ENCODE measurements at regions not wholly inside any gene's neighbourhood (a gene's known extent, or its start where the extent isn't known, plus 50 kb on each side); places are given as distances from the start of the nearest gene placed in this dataset.

DNA sequence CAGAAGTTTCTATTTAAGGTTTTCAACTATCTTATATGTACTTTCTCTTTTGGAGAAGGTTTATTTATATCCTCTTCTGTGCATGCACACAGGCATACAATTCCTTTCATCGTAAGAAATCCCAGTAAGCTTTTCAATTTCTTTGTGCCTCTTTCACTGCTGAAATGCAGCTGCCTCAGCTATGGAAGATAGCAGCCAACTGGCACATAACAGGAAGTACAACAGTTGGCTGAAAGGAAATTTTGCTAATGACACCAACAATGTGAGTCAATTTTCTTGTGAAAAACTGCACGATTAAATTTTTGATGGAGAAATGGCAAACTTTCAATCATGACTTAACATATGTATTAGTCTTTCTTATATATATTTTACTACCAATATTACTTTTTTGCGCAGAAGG lies 74.5 kb upstream of the PAQR3 start:
- Mint-ChIP-seq H3K4me1 (peaks cover 6% of the 10 kb centered on the region), H3K36me3 (ENCODE audit: low read depth) (peaks cover under 1% of the 10 kb centered on the region), H3K27ac (no peak overlapping the region), H3K4me3 (no peak overlapping the region), H3K27me3 (ENCODE audit: low read depth) (no peaks in the 10 kb centered on the region), H3K9me3 (peaks cover 5% of the 10 kb centered on the region)
- TF ChIP-seq, protein P1, sequence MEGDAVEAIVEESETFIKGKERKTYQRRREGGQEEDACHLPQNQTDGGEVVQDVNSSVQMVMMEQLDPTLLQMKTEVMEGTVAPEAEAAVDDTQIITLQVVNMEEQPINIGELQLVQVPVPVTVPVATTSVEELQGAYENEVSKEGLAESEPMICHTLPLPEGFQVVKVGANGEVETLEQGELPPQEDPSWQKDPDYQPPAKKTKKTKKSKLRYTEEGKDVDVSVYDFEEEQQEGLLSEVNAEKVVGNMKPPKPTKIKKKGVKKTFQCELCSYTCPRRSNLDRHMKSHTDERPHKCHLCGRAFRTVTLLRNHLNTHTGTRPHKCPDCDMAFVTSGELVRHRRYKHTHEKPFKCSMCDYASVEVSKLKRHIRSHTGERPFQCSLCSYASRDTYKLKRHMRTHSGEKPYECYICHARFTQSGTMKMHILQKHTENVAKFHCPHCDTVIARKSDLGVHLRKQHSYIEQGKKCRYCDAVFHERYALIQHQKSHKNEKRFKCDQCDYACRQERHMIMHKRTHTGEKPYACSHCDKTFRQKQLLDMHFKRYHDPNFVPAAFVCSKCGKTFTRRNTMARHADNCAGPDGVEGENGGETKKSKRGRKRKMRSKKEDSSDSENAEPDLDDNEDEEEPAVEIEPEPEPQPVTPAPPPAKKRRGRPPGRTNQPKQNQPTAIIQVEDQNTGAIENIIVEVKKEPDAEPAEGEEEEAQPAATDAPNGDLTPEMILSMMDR (IDR thresholded peaks at IDR 0.05; ENCODE audit: unreplicated experiment in 3 of 3), result no peak

DNA sequence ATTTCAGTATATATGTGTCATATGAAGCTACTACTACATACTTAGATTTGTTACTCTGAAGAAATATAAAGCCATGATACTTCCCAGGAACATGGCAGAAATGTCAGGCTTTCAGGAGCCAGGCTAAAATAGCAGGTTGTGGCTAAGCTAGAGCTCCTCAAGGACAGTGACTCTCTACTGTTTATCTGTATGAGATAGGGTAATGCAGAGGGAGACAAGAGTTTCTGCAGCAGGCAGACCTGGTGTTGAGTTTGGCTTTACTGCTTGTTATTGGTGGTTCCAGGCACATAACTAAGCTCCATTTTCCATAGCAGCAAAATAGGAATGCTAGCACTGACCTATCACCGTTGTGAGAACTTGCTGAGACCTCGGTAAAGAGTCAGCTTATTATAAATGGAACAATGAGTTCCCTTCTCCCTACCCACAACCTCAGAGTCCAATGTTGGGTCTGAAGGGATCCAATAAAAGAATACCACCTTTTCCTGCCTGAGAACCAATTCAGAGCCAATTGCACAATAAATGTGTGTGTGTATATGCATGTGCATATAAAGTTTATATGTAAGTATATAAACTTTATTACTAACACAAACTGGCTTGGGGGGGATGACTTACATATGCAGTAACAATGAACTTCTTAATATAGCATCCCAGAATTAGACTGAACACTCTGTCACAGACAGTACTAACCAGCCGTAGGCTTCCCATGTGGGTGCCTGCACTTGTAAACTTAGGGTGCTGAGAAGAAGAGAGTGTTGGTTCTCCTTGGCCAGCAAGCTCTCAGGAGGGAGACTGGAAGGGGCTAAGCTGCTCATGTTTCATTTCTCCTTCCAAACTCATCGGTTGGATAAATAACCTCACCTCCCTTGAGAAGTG lies 51.9 kb upstream of the PAQR3 start:
- Mint-ChIP-seq H3K4me3 (no peak overlapping the region), H3K36me3 (ENCODE audit: low read depth) (no peaks in the 10 kb centered on the region), H3K9me3 (peaks cover under 1% of the 10 kb centered on the region), H3K4me1 (peaks cover 15% of the 10 kb centered on the region), H3K27me3 (ENCODE audit: low read depth) (peaks cover 3% of the 10 kb centered on the region), H3K27ac (no peak overlapping the region)
- TF ChIP-seq, protein P1 (IDR thresholded peaks at IDR 0.05; ENCODE audit: unreplicated experiment in 3 of 3), result no peak

DNA sequence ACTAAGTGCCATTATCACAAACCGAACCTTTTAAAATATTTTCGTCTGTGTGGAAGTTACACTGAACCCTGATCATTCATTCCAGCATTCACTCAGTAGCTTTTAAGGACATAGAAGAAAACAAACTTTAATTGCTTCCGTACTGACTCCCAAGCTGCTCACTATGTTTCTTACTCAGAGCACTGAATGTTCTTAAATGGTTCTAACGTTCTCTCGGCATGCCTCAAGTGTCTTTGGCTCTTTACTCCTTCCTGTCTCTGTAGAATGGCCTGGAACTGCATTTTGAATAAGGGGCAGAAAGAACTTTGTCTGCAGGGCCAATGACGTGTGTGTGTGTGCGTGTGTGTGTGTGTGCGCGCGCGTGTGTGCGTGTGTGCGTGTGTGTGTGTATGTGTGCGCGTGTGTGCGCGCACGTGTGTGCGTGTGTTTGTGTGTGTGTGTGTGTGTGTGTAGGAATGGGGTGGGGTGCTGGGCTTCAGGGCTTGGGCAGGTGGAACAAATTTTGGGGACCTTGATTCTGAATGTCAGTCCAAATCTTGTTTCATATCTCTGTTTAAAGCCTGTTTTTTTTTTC lies 50.5 kb upstream of the PAQR3 start:
- H3K4me3 Mint-ChIP-seq, result no peak overlapping the region
- TF ChIP-seq, protein P1 (IDR thresholded peaks at IDR 0.05; ENCODE audit: unreplicated experiment in 3 of 3), result no peak
- peaks cover 24% of the 10 kb centered on the region for H3K4me1 Mint-ChIP-seq
- H3K27me3 Mint-ChIP-seq (ENCODE audit: low read depth), result peaks cover 3% of the 10 kb centered on the region
- H3K9me3 Mint-ChIP-seq, result no peaks in the 10 kb centered on the region
- H3K27ac Mint-ChIP-seq, result no peak overlapping the region
- H3K36me3 Mint-ChIP-seq (ENCODE audit: low read depth), result no peaks in the 10 kb centered on the region
